ENCODE measurements at regions not wholly inside any gene's neighbourhood (a gene's known extent, or its start where the extent isn't known, plus 50 kb on each side); places are given as distances from the start of the nearest gene placed in this dataset.

DNA sequence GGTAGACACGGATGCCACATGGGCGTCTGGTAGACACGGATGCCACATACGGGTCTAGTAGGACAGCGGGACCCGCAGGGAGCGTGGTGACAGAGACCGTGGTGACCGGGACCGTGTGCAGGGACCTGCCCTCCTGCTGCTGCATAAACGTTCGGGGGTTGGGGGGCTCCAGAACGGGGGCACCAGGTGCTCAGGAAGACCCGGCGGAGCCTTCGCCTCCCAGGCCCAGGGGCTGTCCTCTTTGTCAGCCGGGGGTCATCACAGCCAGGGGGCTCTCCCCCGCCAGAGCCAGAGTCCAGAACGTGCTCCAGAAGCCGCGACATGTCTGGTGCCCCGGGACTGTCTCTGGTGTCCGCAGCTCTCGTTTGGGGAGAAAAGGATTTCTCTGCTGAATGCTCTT, 69.2 kb upstream of the ADGRA1 start:
- TF ChIP-seq EZH2 (IDR thresholded peaks at IDR 0.05) = no peak
- no peak for TF ChIP-seq POLR2AphosphoS5 (IDR thresholded peaks at IDR 0.05; ENCODE audit: borderline replicate concordance, low read depth, low read length)
- TF ChIP-seq FOXP2 (optimal IDR thresholded peaks at IDR 0.05; ENCODE audit: control extremely low read depth, extremely low read length, insufficient read depth) = no peak

Measured in SK-N-MC (cell line).